Esophagus squamous epithelium (tissue), 4 donors: ENCODE measurements at regions not wholly inside any gene's neighbourhood (a gene's known extent, or its start where the extent isn't known, plus 50 kb on each side); places are given as distances from the start of the nearest gene placed in this dataset.

ENCODE experiments used
- POLR2A ChIP-seq, 4 donors: fragments of 450-650 bp; IDR thresholded peaks; one replicate each; pipeline ENCODE4 v1.6.1; 2017; ENCODE audit warnings: antibody characterized with exemption in 4 of 4, mild to moderate bottlenecking in 4 of 4, moderate library complexity in 3 of 4
- TF ChIP-seq, protein P1 (sequence below), 6 experiments: fragments of 450-650 bp in 4 of 6; fragments of 200-600 bp in 2 of 6; sonication (generic) in 2 of 6; IDR thresholded peaks; one replicate each; pipeline ENCODE4 v1.5.1; 2016 to 2019; ENCODE audit warnings: antibody characterized with exemption in 6 of 6, mild to moderate bottlenecking in 4 of 6, moderate library complexity in 4 of 6

GRCh38 chr2:12804091-12804856 lies 87.5 kb downstream of the TRIB2 start:
- TF ChIP-seq, protein P1, sequence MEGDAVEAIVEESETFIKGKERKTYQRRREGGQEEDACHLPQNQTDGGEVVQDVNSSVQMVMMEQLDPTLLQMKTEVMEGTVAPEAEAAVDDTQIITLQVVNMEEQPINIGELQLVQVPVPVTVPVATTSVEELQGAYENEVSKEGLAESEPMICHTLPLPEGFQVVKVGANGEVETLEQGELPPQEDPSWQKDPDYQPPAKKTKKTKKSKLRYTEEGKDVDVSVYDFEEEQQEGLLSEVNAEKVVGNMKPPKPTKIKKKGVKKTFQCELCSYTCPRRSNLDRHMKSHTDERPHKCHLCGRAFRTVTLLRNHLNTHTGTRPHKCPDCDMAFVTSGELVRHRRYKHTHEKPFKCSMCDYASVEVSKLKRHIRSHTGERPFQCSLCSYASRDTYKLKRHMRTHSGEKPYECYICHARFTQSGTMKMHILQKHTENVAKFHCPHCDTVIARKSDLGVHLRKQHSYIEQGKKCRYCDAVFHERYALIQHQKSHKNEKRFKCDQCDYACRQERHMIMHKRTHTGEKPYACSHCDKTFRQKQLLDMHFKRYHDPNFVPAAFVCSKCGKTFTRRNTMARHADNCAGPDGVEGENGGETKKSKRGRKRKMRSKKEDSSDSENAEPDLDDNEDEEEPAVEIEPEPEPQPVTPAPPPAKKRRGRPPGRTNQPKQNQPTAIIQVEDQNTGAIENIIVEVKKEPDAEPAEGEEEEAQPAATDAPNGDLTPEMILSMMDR (IDR thresholded peaks at IDR 0.05), result no peak
- TF ChIP-seq POLR2A (IDR thresholded peaks at IDR 0.05), result no peak
